ENCODE measurements at regions not wholly inside any gene's neighbourhood (a gene's known extent, or its start where the extent isn't known, plus 50 kb on each side); places are given as distances from the start of the nearest gene placed in this dataset.

GRCh38 chr9:88776717-88777497 lies 214.4 kb upstream of the S1PR3 start:
- TF ChIP-seq CTCF (IDR thresholded peaks at IDR 0.05; ENCODE audit: low read depth, low read length) (no peak), EZH2phosphoT487 (IDR thresholded peaks at IDR 0.05; ENCODE audit: low read depth) (no peak)
